Vagina (tissue), 2 donors: ENCODE measurements at regions not wholly inside any gene's neighbourhood (a gene's known extent, or its start where the extent isn't known, plus 50 kb on each side); places are given as distances from the start of the nearest gene placed in this dataset.

Experiments
- DNase-seq, 2 donors: peaks; one replicate each; pipeline ENCODE4 v3.0.0-alpha.2; 2017; ENCODE audit errors: extremely low spot score in 2 of 2
- H3K27ac ChIP-seq: fragments of 200-600 bp; sonication (generic); one replicate; pipeline ENCODE4 v1.5.1; 2019
- H3K27me3 ChIP-seq: fragments of 200-600 bp; sonication (generic); one replicate; pipeline ENCODE4 v1.5.1; 2019
- H3K36me3 ChIP-seq, 2 donors: fragments of 200-600 bp; sonication (generic); one replicate each; pipeline ENCODE4 v1.5.1; 2017 to 2019
- H3K4me1 ChIP-seq: fragments of 200-600 bp; sonication (generic); one replicate; pipeline ENCODE4 v1.5.1; 2019
- H3K4me3 ChIP-seq, 2 donors: fragments of 200-600 bp; sonication (generic); 1 replicate in 1 of 2; 2 replicates in 1 of 2; pipeline ENCODE4 v1.5.1; 2016 to 2019
- H3K9me3 ChIP-seq: fragments of 200-600 bp; sonication (generic); one replicate; pipeline ENCODE4 v1.5.1; 2019
- POLR2A ChIP-seq, 2 donors: fragments of 450-650 bp; IDR thresholded peaks; one replicate each; pipeline ENCODE4 v1.6.1; 2017; ENCODE audit warnings: antibody characterized with exemption in 2 of 2, mild to moderate bottlenecking in 2 of 2, moderate library complexity in 2 of 2
- POLR2AphosphoS5 ChIP-seq, 2 donors: sonication (generic); formaldehyde crosslinking; IDR thresholded peaks; one replicate each; pipeline ENCODE4 v1.9.0; 2017; ENCODE audit warnings: antibody characterized with exemption in 2 of 2, mild to moderate bottlenecking in 2 of 2, low read depth in 1 of 2; ENCODE audit not compliant: insufficient read depth in 1 of 2
- intact Hi-C: fragments of 100-400 bp; cut with DNase I; formaldehyde crosslinking; loops from one replicate; pipeline ENCODE4 v1.15.1; 2023
- TF ChIP-seq, protein P1 (sequence below), 3 experiments: fragments of 450-650 bp in 2 of 3; fragments of 200-600 bp in 1 of 3; sonication (generic) in 1 of 3; IDR thresholded peaks; one replicate each; pipeline ENCODE4 v1.5.1; 2017 to 2019; ENCODE audit warnings: antibody characterized with exemption in 3 of 3, mild to moderate bottlenecking in 2 of 3, moderate library complexity in 2 of 3

GRCh38 chr5:136710834-136711233 lies 345.5 kb upstream of the TRPC7 start:
- Histone ChIP-seq H3K9me3 (no peaks in the 10 kb centered on the region), H3K36me3 (no peaks in the 10 kb centered on the region), H3K4me3 (no peak overlapping the region), H3K4me1 (no peaks in the 10 kb centered on the region), H3K27me3 (no peaks in the 10 kb centered on the region), H3K27ac (no peak overlapping the region)
- TF ChIP-seq, protein P1, sequence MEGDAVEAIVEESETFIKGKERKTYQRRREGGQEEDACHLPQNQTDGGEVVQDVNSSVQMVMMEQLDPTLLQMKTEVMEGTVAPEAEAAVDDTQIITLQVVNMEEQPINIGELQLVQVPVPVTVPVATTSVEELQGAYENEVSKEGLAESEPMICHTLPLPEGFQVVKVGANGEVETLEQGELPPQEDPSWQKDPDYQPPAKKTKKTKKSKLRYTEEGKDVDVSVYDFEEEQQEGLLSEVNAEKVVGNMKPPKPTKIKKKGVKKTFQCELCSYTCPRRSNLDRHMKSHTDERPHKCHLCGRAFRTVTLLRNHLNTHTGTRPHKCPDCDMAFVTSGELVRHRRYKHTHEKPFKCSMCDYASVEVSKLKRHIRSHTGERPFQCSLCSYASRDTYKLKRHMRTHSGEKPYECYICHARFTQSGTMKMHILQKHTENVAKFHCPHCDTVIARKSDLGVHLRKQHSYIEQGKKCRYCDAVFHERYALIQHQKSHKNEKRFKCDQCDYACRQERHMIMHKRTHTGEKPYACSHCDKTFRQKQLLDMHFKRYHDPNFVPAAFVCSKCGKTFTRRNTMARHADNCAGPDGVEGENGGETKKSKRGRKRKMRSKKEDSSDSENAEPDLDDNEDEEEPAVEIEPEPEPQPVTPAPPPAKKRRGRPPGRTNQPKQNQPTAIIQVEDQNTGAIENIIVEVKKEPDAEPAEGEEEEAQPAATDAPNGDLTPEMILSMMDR (IDR thresholded peaks at IDR 0.05) = no peak
- no peak for TF ChIP-seq POLR2AphosphoS5 (IDR thresholded peaks at IDR 0.05; ENCODE audit: insufficient read depth in 1 of 2, low read depth in 1 of 2)
- no peak for TF ChIP-seq POLR2A (IDR thresholded peaks at IDR 0.05)
- intact Hi-C loops = no loop called here
- no peak for DNase-seq

- no peaks in the 10 kb centered on the region for H3K36me3 ChIP-seq
- H3K9me3 ChIP-seq = no peaks in the 10 kb centered on the region
- intact Hi-C loops = no loop called here
- no peaks in the 10 kb centered on the region for H3K27me3 ChIP-seq
- no peaks in the 10 kb centered on the region for H3K4me1 ChIP-seq
- no peak for TF ChIP-seq POLR2AphosphoS5 (IDR thresholded peaks at IDR 0.05; ENCODE audit: insufficient read depth in 1 of 2, low read depth in 1 of 2)
- TF ChIP-seq POLR2A (IDR thresholded peaks at IDR 0.05) = no peak
- TF ChIP-seq, protein P1 (IDR thresholded peaks at IDR 0.05) = no peak
- H3K4me3 ChIP-seq = no peak overlapping the region
- no peak for DNase-seq
- no peak overlapping the region for H3K27ac ChIP-seq
These were observed 338.4 kb upstream of the TRPC7 start for GRCh38 chr5:136703706-136704105.

GRCh38 chr5:136703036-136703435 lies 337.7 kb upstream of the TRPC7 start:
- no peak for TF ChIP-seq POLR2AphosphoS5 (IDR thresholded peaks at IDR 0.05; ENCODE audit: insufficient read depth in 1 of 2, low read depth in 1 of 2)
- no peak for TF ChIP-seq POLR2A (IDR thresholded peaks at IDR 0.05)
- TF ChIP-seq, protein P1 (IDR thresholded peaks at IDR 0.05) = no peak
- no peak for DNase-seq
- H3K36me3 ChIP-seq = no peaks in the 10 kb centered on the region
- no peak overlapping the region for H3K27ac ChIP-seq
- H3K9me3 ChIP-seq = no peaks in the 10 kb centered on the region
- intact Hi-C loops = no loop called here
- no peaks in the 10 kb centered on the region for H3K4me1 ChIP-seq
- no peak overlapping the region for H3K4me3 ChIP-seq
- no peaks in the 10 kb centered on the region for H3K27me3 ChIP-seq

DNA sequence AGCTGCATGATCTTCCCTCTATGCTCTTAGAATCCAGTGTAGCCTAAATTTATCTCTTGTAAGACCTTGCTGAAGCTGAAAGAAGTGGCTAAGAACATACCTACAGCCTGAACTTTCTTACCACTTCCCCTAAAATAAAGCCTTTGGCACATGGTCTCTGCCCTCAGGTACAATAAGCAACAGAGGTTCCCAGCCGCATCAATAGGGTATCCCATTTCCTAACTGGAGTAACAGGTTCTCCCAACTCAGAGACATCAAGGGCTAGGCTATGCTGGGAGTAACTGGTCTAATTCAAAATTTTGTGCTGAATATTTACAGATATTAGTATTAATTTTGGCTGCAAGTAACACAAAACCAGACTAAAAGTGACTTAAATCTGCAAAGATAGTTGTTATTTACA lies 335.8 kb upstream of the TRPC7 start:
- no peak overlapping the region for H3K27ac ChIP-seq
- H3K36me3 ChIP-seq = no peaks in the 10 kb centered on the region
- H3K27me3 ChIP-seq = no peaks in the 10 kb centered on the region
- H3K9me3 ChIP-seq = no peaks in the 10 kb centered on the region
- DNase-seq = no peak
- TF ChIP-seq POLR2AphosphoS5 (IDR thresholded peaks at IDR 0.05; ENCODE audit: insufficient read depth in 1 of 2, low read depth in 1 of 2) (no peak), POLR2A (IDR thresholded peaks at IDR 0.05) (no peak)
- TF ChIP-seq, protein P1 (IDR thresholded peaks at IDR 0.05) = no peak
- intact Hi-C loops = no loop called here
- H3K4me3 ChIP-seq = no peak overlapping the region
- H3K4me1 ChIP-seq = no peaks in the 10 kb centered on the region

- Histone ChIP-seq H3K36me3 (no peaks in the 10 kb centered on the region), H3K4me3 (no peak overlapping the region), H3K27ac (no peak overlapping the region), H3K27me3 (no peaks in the 10 kb centered on the region), H3K9me3 (no peaks in the 10 kb centered on the region), H3K4me1 (no peaks in the 10 kb centered on the region)
- TF ChIP-seq POLR2A (IDR thresholded peaks at IDR 0.05) (no peak), POLR2AphosphoS5 (IDR thresholded peaks at IDR 0.05; ENCODE audit: insufficient read depth in 1 of 2, low read depth in 1 of 2) (no peak)
- TF ChIP-seq, protein P1 (IDR thresholded peaks at IDR 0.05) = no peak
- DNase-seq = no peak
- intact Hi-C loops = no loop called here
These were observed 334.3 kb upstream of the TRPC7 start for GRCh38 chr5:136699651-136700050.
